ENCODE measurements at regions not wholly inside any gene's neighbourhood (a gene's known extent, or its start where the extent isn't known, plus 50 kb on each side); places are given as distances from the start of the nearest gene placed in this dataset.
"Not testable (repeated sequence)": the region's sequence is repeated elsewhere in the genome, so short reads cannot be mapped to it uniquely, and the experiment has no call there.

GRCh38 chr17:68097161-68097805 lies 61.7 kb downstream of the KPNA2 start:
- CTCF ChIA-PET: interaction anchor here (0.6 kb wide), 1 partner anchor 89 kb away, joined by 3 read pairs; no protein-coding TSS in a partner anchor

GRCh38 chr17:68099341-68099753 lies 63.8 kb downstream of the KPNA2 start:
- CTCF ChIA-PET, POLR2A ChIA-PET: not testable (repeated sequence)

More at GRCh38 chr17:68097161-68097805, 61.7 kb downstream of the KPNA2 start:
- POLR2A ChIA-PET: no interaction called here

- CTCF ChIA-PET: interaction anchor here (0.6 kb wide), 1 partner anchor 9 kb away, joined by 3 read pairs; no protein-coding TSS in a partner anchor
- POLR2A ChIA-PET: no interaction called here
Observed at GRCh38 chr17:68100000-68100641, 64.6 kb downstream of the KPNA2 start.

GRCh38 chr17:68101075-68101986 lies 65.8 kb downstream of the KPNA2 start:
- ChIA-PET CTCF (no interaction called here), POLR2A (interaction anchor here (0.6 kb wide), 1 partner anchor 81 kb away, joined by 3 read pairs; no protein-coding TSS in a partner anchor)

- CTCF ChIA-PET: no interaction called here
- POLR2A ChIA-PET: no interaction called here
Observed at GRCh38 chr17:68101987-68102314, 66.4 kb downstream of the KPNA2 start.

- CTCF ChIA-PET: no interaction called here
- POLR2A ChIA-PET: no interaction called here
Observed at GRCh38 chr17:68102318-68102758, 66.8 kb downstream of the KPNA2 start.

GRCh38 chr17:68103148-68103547 lies 67.6 kb downstream of the KPNA2 start:
- ChIA-PET CTCF (no interaction called here), POLR2A (no interaction called here)

- ChIA-PET CTCF (interaction anchor here (0.8 kb wide), 1 partner anchor 141 kb away, joined by 5 read pairs; no protein-coding TSS in a partner anchor), POLR2A (no interaction called here)
Observed at GRCh38 chr17:68106085-68106484, 70.5 kb downstream of the KPNA2 start.

GRCh38 chr17:68107373-68107772 lies 71.8 kb downstream of the KPNA2 start:
- CTCF ChIA-PET: interaction anchor here (1.0 kb wide), 1 partner anchor 145 kb away, joined by 3 read pairs; no protein-coding TSS in a partner anchor

GRCh38 chr17:68108313-68109000 lies 72.9 kb downstream of the KPNA2 start:
- CTCF ChIA-PET: interaction anchor here (0.7 kb wide), 2 partner anchors 22 to 221 kb away, joined by 3 to 4 read pairs; no protein-coding TSS in a partner anchor
- POLR2A ChIA-PET: no interaction called here

More at GRCh38 chr17:68107373-68107772, 71.8 kb downstream of the KPNA2 start:
- POLR2A ChIA-PET: no interaction called here

GRCh38 chr17:68109404-68109803 lies 73.9 kb downstream of the KPNA2 start:
- CTCF ChIA-PET: interaction anchor here (0.7 kb wide), 2 partner anchors 9 to 47 kb away, joined by 3 to 6 read pairs; no protein-coding TSS in a partner anchor
- POLR2A ChIA-PET: not testable (repeated sequence)

GRCh38 chr17:68116211-68116610 lies 80.7 kb downstream of the KPNA2 start:
- POLR2A ChIA-PET, CTCF ChIA-PET: not testable (repeated sequence)

GRCh38 chr17:68122587-68122986 lies 87.1 kb downstream of the KPNA2 start:
- POLR2A ChIA-PET: no interaction called here
- CTCF ChIA-PET: no interaction called here

- ChIA-PET POLR2A (no interaction called here), CTCF (no interaction called here)
Observed at GRCh38 chr17:68125111-68125870, 89.8 kb downstream of the KPNA2 start.

- ChIA-PET CTCF (interaction anchor here (1.0 kb wide), 1 partner anchor 45 kb away, joined by 3 read pairs; no protein-coding TSS in a partner anchor), POLR2A (no interaction called here)
Observed at GRCh38 chr17:68127914-68128313, 92.4 kb downstream of the KPNA2 start.

GRCh38 chr17:68131456-68131855 lies 95.9 kb downstream of the KPNA2 start:
- CTCF ChIA-PET: no interaction called here
- POLR2A ChIA-PET: interaction anchor here (0.5 kb wide), 1 partner anchor 145 kb away, joined by 3 read pairs; no protein-coding TSS in a partner anchor

GRCh38 chr17:68133346-68134045 lies 98.0 kb downstream of the KPNA2 start:
- CTCF ChIA-PET: no interaction called here
- POLR2A ChIA-PET: no interaction called here

- ChIA-PET POLR2A (no interaction called here), CTCF (no interaction called here)
Observed at GRCh38 chr17:68134046-68134637, 98.6 kb downstream of the KPNA2 start.
